ENCODE measurements at regions not wholly inside any gene's neighbourhood (a gene's known extent, or its start where the extent isn't known, plus 50 kb on each side); places are given as distances from the start of the nearest gene placed in this dataset.
"Not testable (repeated sequence)": the region's sequence is repeated elsewhere in the genome, so short reads cannot be mapped to it uniquely, and the experiment has no call there.

DNA sequence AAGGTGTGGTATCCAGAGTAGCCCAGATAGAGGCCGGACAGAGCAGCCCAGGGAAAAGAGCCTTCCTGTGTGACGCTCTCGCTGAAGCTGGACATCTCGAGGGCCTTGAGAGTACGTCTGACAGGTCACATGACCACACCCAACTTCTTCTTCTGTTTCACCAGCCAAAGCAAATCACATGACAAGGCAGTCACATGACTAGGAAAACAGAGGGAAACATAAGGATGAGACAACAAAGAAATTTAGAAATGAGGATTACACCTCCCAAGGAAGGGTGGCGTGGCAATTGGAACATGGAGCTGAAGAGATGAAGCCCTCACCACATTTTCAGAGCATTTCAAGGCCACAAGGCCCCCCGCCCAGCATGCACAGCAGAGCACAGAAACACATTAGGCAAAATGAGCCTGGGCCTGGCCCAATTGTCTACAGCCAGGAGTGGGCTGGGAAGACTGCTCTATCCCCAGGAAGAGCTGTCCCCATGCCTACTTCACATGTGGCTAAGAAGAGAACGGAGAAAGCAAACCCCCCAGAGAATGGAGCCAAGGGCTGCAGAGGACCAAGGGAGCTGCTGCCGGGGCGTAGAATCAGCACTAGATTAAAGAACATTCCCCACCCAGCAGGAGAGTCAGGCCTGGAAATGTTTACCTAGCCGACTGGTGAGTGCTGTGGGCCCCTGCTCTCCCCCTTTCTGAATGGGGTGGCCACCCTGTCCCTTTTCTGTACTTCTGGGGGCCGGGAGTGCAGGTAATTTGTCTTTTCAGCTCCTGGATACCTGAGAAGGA, 305.1 kb downstream of the NPHP4 start:
- DNase-seq (ENCODE audit: low read depth in 2 of 2) = no peak

DNA sequence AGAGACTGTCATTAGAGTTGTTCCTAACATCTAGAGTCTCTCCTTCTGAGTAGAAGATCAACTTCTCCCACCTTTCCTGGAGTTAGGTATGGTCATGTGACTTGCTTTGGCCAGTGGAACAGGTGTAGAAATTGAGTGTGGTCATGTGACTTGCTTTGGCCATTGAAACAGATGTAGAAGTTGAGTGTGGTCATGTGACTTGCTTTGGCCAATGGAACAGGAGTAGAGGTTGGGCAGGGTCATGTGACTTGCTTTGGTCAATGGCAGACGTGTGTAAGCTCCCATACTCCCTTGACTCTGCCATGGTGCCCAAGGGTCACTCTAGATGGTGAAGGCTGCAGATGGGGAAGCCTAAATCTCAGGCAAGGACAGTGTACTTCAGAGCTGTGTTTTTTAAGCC, 306.0 kb downstream of the NPHP4 start:
- no peak for DNase-seq (ENCODE audit: low read depth in 2 of 2)

DNA sequence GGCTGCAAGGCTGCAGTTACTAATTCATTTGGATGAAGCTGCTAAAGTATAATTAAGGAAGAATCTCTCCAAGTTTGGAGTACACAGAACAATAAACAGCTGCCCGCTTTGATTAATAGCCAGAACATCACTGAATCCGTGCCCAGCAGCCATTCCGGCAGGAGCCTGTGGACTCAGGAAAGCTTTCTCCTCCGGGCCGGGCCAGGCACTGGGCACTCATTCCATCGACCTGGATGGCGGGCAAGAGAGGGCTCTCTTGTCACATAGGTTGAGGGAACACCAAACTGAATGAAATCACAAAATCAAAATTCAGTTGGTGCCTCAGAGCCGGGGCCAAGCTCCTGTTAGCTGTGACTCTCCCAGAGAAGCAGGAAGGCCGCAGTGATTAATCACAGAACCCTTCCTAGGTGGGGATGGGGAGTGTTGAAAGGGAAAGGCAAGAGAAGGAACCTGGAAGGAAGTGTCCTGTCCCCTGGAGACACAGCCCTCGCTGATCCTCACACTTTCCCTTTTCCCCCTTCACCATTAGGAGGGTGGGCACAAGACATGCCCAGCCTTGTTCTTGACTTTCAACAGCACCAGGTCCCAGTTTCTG, 306.7 kb downstream of the NPHP4 start:
- no peak for DNase-seq (ENCODE audit: low read depth in 2 of 2)

DNA sequence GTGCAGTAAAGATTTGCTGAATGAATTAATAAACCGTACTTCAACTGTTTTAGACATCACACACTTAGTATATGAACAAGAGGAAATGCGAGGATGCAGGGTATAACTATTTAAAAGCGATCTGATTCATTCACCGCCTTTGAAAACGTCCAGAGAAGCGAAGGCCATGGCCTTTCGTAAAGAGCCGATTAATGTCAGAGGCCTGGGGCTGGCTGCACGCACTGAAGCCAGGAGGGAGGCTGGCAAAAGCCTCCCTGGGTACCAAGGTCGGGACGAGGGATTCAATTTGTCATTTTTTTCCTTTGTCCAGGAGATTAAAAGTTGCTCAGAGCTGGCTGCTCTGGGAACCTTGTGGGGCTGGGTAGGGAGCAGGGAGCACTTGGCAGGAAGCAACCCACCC, 307.4 kb downstream of the NPHP4 start:
- no peak for DNase-seq (ENCODE audit: low read depth in 2 of 2)

DNA sequence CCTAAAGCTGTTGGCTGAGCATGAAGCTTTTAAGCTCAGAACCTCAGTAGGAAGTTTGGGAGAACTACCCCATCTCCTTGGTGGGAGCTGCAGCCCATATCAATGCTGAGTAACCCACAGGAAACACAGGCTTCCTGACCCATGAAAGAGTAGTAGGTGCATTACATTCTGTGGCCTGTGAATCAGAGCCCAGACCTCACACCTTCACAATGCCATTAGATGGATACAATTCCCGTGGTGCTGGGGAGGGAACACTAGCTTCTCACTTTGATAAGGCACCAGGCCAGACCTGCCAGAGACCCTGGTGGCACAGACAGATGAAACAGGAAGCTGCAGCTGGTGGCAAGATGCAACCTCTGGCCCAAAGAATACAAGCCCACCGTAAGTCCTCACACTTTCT, 308.8 kb downstream of the NPHP4 start:
- DNase-seq (ENCODE audit: low read depth in 2 of 2) = no peak

DNA sequence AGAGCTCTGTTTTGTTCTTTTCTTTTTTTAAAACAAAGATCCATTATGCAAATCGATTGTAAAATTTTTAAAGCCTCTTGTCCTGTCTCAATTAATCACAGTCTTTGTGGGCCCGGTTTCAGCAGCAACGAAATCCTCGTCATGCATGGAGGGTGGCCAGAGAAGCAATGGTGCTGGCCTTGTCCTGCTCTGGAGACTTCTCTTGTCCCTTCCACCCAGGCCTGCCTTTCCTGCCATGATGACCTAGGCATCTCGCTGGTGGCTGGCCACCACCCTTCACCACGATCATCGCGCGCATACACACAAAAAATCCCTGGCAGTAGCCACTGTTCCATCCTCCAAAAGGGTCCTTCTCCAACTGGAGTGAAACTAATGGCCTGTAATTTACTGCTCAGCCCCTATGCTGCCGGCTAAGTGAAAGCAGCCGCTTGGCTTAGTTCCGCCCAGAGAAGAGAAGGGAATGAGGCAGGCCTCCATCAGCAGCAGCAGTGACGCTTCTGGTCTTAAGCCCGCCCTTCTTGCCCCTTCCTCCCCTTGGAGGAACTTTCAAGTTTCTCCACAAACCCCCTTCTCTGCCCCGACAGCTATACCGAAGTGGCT, 309.5 kb downstream of the NPHP4 start:
- no peak for DNase-seq (ENCODE audit: low read depth in 2 of 2)

DNA sequence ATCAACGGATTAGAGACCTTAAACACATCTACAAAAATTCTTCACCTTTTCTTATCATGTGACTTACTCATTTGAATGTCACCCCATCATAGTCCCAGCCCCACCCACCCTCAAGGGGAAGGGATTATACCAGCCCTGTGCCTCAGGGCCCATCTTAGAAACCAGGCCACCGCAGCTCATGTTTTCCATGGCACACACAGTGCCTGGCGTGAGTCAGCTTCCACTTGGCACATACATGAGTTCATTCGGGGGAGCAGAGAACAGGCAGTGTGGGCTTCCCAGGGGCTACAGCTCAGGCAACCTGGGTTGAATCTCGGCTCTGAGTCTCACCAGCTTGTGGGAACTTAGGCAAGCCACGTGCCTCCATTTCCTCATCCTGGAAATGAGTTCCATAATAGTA, 310.6 kb downstream of the NPHP4 start:
- no peak for DNase-seq (ENCODE audit: low read depth in 2 of 2)

DNA sequence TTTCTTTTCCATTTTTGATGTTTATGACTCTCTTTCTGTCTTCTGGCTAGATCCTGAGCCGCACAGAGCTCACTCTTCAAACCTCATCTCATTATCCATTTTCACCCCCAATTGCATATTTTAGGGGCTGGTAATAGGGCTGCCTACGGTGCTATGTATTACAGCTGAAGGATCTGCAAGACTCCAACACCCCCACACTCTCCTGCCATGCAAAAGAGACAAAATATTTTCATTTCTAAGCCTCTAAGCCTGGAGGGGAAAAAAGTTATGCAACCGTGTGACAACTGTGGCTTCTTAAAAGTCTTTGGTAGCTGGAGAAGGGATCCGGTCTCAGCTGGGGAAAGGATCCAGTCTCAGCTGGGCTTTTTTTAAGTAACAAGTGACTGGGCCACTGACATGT, 311.6 kb downstream of the NPHP4 start:
- no peak for DNase-seq (ENCODE audit: low read depth in 2 of 2)

DNA sequence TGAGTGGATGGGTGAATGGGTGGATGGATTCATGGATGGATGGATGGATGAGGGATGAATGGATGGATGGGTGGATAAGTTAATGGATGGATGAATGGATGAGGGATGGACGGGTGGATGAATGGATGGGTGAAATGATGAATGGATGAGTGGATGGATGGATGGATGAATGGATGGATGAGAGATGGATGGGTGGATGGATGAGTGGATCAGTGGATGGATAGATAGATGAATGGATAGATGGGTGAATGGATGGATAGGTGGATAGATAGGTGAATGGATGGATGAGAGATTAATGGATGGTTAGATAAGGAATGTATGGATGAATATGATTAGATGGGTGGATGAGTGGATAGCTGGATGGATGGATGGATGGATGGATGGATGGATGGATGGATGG, 313.5 kb downstream of the NPHP4 start:
- DNase-seq (ENCODE audit: low read depth in 2 of 2) = no peak

DNA sequence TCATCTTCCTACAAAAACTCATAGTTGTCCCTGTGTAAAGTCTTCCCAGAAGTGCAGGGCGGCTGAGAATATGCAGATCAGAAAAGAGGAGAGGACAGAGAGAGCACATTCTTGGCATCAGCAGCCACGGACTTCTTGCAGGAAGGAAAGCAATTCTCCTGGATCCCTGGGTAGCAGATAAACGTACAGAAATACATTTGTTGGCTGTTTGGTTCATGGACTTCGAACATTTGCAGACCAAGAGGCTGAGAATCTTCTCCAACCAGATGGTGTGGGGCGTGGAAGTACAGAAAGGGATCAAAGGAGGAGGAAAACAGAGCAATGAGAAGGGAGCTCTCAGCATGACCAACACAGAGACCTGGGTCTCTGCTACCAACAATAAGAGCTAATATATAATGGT, 319.9 kb downstream of the NPHP4 start:
- not testable (repeated sequence) for DNase-seq (ENCODE audit: low read depth in 2 of 2)

DNA sequence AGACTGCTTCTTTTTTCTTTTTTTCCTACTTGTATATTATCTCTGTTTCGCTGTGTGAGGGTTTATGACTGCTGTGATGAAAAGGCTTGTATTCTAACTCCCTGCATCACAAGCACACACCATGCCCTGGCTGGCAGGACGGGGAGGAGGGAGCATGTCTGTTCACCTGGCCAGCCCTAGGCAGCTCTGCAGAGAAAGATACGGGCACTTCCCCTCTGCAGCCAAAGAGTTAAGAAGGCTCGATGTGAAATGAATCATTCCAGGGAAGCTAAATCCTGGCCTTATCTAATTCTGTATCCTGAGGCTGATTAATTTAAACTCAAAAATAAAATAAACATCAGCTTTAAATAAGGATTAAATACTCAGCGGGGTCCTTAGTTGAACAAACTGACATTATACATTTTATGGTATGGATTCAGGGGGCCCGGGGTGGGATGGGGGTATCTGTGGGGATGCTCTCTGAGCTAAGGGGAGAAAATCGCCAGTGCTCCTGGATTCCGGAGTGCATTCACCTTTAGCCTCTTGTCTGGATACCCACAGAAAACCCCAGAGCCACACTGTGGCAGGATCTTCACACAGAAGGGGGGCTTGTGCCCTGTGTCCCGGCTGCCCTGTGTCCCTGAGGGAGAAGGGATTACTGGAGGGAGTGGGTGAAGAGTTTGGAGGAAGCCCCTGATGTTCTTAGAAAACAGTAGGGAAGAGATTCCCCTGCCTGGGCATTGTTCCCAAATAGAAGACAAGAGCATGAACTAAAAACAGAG, 321.5 kb downstream of the NPHP4 start:
- no peak for DNase-seq (ENCODE audit: low read depth in 2 of 2)

DNA sequence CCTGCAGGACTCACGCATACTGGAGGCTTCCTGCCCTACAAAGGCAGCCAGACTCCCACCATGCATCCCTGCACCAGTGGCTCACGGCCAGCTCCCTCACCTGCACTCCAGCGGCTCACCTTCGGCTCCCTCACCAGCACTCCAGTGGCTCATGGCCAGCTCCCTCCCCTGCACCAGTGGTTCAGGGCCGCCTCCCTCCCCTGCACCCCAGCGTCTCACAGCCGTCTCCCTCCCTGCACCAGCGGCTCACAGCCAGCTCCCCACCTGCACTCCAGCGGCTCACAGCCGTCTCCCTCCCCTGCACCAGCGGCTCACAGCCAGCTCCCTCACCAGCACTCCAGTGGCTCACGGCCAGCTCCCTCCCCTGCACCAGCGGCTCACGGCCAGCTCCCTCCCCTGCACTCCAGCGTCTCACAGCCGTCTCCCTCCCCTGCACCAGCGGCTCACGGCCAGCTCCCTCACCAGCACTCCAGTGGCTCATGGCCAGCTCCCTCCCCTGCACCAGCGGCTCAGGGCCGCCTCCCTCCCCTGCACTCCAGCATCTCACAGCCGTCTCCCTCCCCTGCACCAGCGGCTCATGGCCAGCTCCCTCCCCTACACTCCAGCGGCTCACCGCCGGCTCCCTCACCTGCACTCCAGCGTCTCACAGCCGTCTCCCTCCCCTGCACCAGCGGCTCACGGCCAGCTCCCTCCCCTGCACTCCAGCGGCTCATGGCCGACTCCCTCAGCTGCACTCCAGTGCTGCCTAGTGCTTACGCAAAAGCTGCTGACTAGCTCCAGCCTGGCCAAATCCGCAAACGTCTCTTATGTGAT, 324.5 kb downstream of the NPHP4 start:
- DNase-seq (ENCODE audit: low read depth in 2 of 2) = no peak

DNA sequence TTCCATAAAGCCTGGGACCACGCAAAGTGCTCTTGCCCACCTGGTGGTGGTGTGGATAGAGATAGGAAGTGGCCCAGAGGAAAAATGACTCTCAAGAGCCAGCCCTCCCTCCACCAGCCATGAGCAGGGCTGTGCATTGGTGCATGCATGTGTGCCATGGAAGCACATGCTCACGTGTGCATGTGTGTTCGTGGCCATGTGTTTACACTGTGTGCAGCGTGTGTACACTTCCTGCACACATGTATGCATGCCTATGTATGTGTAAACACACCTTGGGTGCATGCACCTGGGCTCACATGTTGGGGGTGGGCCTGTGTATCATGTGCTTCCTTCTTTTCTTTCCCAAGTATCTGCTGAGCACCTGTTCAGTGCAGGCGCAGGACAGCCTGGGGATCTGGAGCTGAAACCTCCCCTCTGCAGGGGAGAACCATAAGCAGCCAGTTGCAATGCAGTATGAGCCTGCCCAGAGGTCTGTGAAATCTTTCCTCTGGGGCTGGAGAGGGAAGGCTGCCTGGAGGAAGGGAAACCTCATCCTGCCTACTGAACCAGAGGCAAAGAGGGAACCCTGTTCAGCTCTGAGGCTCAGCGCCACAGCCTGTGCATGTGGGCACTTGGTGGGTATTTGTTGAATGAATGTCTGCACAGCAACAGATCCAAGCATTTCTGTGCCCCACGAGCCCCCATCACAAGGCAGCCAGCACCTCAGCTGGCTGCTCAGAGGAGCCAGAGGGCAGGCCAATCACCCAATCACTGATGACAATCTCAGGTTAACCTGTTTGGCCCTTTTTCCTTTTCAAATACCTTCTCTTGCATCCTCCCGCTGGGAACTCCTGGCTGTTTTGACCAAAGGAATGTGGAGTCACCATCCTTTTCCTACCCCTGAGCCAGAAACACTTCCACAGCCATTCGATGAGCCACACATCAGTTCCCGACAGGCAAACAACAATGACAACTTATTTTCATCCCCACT, 327.0 kb downstream of the NPHP4 start:
- DNase-seq (ENCODE audit: low read depth in 2 of 2) = no peak

DNA sequence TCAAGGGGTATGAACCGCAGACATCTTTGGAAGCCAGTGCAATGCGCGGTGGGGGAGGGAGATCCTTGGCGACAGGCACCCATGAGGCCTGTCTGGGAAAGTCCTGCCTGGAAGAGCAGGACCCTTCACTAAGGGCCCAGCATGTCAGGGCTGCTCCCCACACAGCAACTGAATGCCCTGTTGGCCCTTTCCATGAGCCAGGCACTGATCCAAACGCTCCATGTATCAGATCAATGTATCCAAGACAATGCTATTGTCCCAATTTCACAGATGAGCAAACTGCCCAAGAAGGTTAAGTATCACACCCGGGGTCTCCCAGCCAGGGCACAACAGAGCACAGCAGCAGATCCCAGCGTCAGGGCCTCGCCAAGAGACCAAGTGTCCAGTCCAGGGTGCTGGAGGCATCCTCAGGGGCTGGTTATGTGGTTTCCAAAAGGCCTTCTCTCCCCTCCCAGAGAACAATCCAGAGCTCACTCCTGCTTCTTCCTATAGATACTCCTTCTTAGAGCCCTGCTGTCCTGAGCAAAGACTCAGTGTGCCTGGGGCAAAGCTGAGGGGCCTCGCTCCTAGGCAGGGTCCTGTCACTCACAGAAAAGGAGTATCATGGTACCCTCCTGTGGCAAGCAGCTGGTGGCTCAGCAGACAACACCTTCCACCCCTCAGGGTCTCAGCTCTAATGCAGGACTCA, 328.0 kb downstream of the NPHP4 start:
- no peak for DNase-seq (ENCODE audit: low read depth in 2 of 2)

DNA sequence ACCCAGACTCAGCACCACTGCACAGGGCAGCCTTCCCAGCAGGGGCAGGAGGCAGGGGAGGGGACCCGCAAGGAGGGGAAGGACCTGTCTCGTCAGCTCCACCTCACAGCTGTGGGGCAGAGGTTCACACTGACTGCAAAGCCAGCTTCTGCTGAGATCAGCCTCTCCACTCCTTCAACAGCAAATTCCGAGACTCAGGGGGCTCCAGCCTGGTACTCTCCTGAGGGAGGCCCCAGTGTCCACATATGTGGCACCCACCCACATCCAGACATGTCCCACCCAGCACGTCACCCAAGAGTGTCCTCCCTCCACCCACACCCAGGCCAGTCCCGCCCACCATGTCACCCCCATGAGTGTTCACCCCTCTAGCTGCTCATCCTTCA, 329.5 kb downstream of the NPHP4 start:
- DNase-seq (ENCODE audit: low read depth in 2 of 2) = no peak

DNA sequence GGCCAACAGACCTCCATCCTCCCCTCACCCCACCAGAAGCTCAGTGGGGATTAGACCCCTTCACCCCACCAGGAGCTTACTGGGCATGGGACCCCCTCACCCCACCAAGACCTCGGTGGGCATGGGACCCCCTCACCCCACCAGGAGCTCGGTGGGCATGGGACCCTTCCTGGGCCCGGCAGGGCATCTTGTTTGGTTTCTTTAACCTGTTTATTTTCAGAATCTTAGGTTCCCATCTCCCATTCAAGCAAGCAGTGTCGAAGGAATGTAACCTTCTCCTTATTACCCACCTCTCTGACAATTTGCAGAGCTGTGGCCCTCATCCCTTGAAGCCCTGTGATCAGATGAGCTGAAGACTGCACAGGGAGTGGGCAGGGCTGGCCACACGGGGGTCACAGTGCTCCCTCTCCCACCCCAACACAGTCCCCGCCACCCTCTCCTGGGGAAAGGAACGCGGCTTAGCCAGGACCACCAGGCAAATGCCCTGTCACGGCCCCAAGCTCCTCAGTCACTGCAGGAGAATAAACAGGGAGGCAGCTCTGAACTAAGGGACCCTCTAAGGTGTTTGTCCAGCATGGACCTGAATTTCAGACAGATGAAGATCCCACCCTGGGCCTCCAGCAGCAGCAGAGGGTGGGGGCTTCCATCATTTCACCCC, 330.0 kb downstream of the NPHP4 start:
- no peak for DNase-seq (ENCODE audit: low read depth in 2 of 2)

DNA sequence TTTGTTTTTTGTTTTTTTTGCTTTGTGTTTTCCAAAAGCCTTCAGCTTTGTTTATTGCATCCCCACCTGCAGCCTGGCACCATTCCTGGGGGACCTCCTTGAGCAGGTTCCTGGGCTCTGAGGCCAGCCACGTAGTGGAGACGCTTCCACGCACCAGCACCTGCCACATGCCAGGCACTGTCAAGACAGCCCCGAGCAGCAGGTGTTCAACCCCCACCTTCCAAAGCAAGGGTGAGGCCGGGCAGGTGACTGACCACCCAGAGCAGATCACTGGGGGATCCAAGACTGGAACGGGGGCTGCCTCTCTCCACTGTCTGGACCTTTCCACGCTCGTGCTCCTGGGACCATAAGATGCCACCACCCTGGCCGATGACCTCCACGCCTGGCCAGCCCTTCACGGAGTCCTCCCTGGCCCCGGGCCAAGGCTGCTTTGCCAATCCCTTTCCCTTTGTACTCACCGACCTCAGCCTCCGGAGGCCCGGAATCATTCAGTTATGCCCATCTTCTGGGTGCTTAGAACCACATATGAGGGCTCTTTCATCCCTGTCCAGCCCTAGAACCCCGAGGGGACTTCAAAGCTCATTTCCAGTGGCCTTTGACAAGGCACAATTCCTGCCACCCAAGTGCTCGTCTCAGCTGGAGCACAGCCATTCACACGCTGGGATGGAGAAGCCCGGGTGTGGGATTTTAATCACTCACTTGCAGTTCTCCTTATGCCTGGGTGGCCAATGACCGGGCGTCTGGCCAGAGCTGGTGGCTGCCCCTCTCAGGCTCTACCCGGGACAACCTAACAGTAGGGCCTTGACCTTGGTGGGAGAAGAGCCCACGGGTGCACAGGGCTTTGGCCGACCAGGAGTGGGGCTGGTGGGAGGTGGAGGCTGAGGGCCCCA, 330.8 kb downstream of the NPHP4 start:
- DNase-seq (ENCODE audit: low read depth in 2 of 2) = no peak

DNA sequence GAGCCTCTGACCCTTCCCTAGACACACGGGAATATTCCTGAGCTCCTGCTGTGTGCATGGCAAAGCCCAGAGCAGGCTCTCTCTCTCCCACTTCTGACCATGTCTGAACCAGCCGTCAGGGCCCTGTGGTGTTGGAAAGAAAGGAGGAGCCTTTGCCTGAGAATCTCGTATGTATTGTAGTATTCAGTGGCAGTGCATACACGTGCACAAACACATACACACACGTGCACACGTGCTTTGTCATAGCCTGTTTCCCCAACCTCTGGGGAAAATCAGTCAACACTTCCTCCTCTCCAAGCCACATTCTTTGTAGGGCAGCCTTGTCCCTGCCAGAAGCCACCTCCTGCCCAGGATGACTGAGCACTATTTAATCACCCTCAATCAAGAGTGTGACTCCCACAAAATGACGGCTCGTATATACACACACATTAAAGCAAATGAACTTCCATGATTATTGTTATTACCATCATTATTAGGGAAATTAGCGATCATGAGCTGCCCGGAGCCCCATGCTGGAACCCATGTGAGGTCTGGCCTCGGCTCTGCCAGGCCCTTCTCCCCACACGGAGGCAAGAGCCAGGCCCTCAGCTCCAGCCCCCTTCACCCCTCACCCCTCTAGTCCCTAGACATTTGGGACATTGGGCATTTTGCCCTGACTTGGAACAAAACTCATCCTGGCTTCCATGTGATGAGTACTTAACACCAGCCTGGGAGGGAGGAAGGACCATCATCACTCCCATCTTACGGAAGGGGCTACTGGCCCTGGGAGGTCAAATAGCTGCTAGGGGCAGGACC, 331.9 kb downstream of the NPHP4 start:
- no peak for DNase-seq (ENCODE audit: low read depth in 2 of 2)

Measured in stimulated activated CD4-positive, alpha-beta T cell treated with anti-CD3 and anti-CD28 coated beads, Interleukin-4, amount 100 ng/mL, for 48 hours (primary cell).